ENCODE measurements at regions not wholly inside any gene's neighbourhood (a gene's known extent, or its start where the extent isn't known, plus 50 kb on each side); places are given as distances from the start of the nearest gene placed in this dataset.
"Not testable (repeated sequence)": the region's sequence is repeated elsewhere in the genome, so short reads cannot be mapped to it uniquely, and the experiment has no call there.

- DNase-seq (ENCODE audit: low read depth), result no peak
Observed at GRCh38 chr22:22060200-22061084, 77.9 kb upstream of the TOP3B start.

- no peak for DNase-seq (ENCODE audit: low read depth)
Observed at GRCh38 chr22:22059291-22060002, 76.9 kb upstream of the TOP3B start.

GRCh38 chr22:22058633-22059290 is 76.2 kb upstream of the TOP3B start:
- DNase-seq (ENCODE audit: low read depth), result no peak

GRCh38 chr22:22057617-22058378 is 75.2 kb upstream of the TOP3B start:
- DNase-seq (ENCODE audit: low read depth), result no peak

GRCh38 chr22:22056809-22057594 is 74.4 kb upstream of the TOP3B start:
- not testable (repeated sequence) for DNase-seq (ENCODE audit: low read depth)

- not testable (repeated sequence) for DNase-seq (ENCODE audit: low read depth)
Observed at GRCh38 chr22:22052548-22053139, 70.1 kb upstream of the TOP3B start.

- DNase-seq (ENCODE audit: low read depth), result not testable (repeated sequence)
Observed at GRCh38 chr22:22051032-22051431, 68.4 kb upstream of the TOP3B start.

- no peak for DNase-seq (ENCODE audit: low read depth)
Observed at GRCh38 chr22:22050141-22050775, 67.7 kb upstream of the TOP3B start.

GRCh38 chr22:22049684-22050083 is 67.1 kb upstream of the TOP3B start:
- no peak for DNase-seq (ENCODE audit: low read depth)

- no peak for DNase-seq (ENCODE audit: low read depth)
Observed at GRCh38 chr22:22048981-22049531, 66.5 kb upstream of the TOP3B start.

GRCh38 chr22:22048318-22048942 is 65.8 kb upstream of the TOP3B start:
- no peak for DNase-seq (ENCODE audit: low read depth)

GRCh38 chr22:22047776-22048175 is 65.2 kb upstream of the TOP3B start:
- no peak for DNase-seq (ENCODE audit: low read depth)

- no peak for DNase-seq (ENCODE audit: low read depth)
Observed at GRCh38 chr22:22047266-22047665, 64.7 kb upstream of the TOP3B start.

- no peak for DNase-seq (ENCODE audit: low read depth)
Observed at GRCh38 chr22:22046370-22046769, 63.8 kb upstream of the TOP3B start.

GRCh38 chr22:22045571-22046335 is 63.2 kb upstream of the TOP3B start:
- DNase-seq (ENCODE audit: low read depth), result no peak

GRCh38 chr22:22044153-22044552 is 61.6 kb upstream of the TOP3B start:
- DNase-seq (ENCODE audit: low read depth), result no peak

GRCh38 chr22:22043296-22044078 is 60.9 kb upstream of the TOP3B start:
- no peak for DNase-seq (ENCODE audit: low read depth)

Data from HT1080 (cell line).